Nephron progenitor cell (in vitro differentiated cells): ENCODE measurements at regions not wholly inside any gene's neighbourhood (a gene's known extent, or its start where the extent isn't known, plus 50 kb on each side); places are given as distances from the start of the nearest gene placed in this dataset.

Source experiments
- DNase-seq: peaks from one replicate; pipeline ENCODE4 v3.0.0; 2021
- H3K27ac Mint-ChIP-seq: 2 replicates; pipeline ENCODE4 v1.8.0; 2021; ENCODE audit warnings: mild to moderate bottlenecking, moderate library complexity, mixed read lengths
- H3K27me3 Mint-ChIP-seq: 2 replicates; pipeline ENCODE4 v1.8.0; 2021; ENCODE audit warnings: mild to moderate bottlenecking, low read depth, mixed read lengths; ENCODE audit not compliant: poor library complexity
- H3K36me3 Mint-ChIP-seq: 2 replicates; pipeline ENCODE4 v1.8.0; 2021; ENCODE audit warnings: low read depth, mixed read lengths
- H3K4me1 Mint-ChIP-seq: 2 replicates; pipeline ENCODE4 v1.8.0; 2021; ENCODE audit warnings: mixed read lengths
- H3K4me3 Mint-ChIP-seq: 2 replicates; pipeline ENCODE4 v1.8.0; 2021; ENCODE audit warnings: mild to moderate bottlenecking, moderate library complexity, mixed read lengths
- H3K9me3 Mint-ChIP-seq: 2 replicates; pipeline ENCODE4 v1.8.0; 2021; ENCODE audit warnings: mild to moderate bottlenecking, moderate library complexity, mixed read lengths
- CTCF ChIP-seq: fragments of 200-600 bp; sonication (generic); IDR thresholded peaks from 2 replicates; pipeline ENCODE4 v1.5.0; 2021; ENCODE audit warnings: antibody characterized with exemption

- Mint-ChIP-seq H3K27me3 (no peaks in the 10 kb centered on the region), H3K27ac (no peak overlapping the region), H3K4me1 (no peaks in the 10 kb centered on the region), H3K36me3 (no peaks in the 10 kb centered on the region), H3K9me3 (no peaks in the 10 kb centered on the region), H3K4me3 (no peak overlapping the region)
- no peak for TF ChIP-seq CTCF
- DNase-seq = no peak
Measured at GRCh38 chr9:102841376-102841775, 153.8 kb upstream of the CYLC2 start.

GRCh38 chr9:102840335-102840734 is 154.8 kb upstream of the CYLC2 start:
- Mint-ChIP-seq H3K36me3 (no peaks in the 10 kb centered on the region), H3K27me3 (no peaks in the 10 kb centered on the region), H3K9me3 (no peaks in the 10 kb centered on the region), H3K4me3 (no peak overlapping the region), H3K27ac (no peak overlapping the region), H3K4me1 (no peaks in the 10 kb centered on the region)
- no peak for TF ChIP-seq CTCF
- no peak for DNase-seq

- H3K4me1 Mint-ChIP-seq = no peaks in the 10 kb centered on the region
- no peaks in the 10 kb centered on the region for H3K9me3 Mint-ChIP-seq
- no peak for DNase-seq
- no peak for TF ChIP-seq CTCF
- no peak overlapping the region for H3K27ac Mint-ChIP-seq
- no peak overlapping the region for H3K4me3 Mint-ChIP-seq
- no peaks in the 10 kb centered on the region for H3K36me3 Mint-ChIP-seq
- no peaks in the 10 kb centered on the region for H3K27me3 Mint-ChIP-seq
Measured at GRCh38 chr9:102832814-102833213, 162.3 kb upstream of the CYLC2 start.

DNA sequence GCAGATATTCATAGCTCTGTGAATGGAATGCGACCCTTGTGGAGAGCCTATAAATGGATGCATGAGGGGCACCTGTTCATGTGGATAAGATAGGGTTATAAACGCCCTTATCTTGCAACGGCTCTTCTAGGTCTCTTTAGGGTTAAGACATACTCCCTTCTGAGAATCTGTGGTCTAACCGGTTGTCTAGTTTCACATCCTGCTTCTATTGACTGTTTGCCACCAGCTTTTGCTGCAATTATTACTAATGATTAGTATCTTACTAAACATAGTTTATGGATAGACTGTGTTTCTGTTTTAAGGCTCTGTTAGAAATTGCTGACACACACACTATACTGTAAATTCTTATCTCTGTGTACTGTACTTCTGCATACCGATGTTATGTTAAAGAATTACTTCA is 198.9 kb upstream of the CYLC2 start:
- Mint-ChIP-seq H3K27me3 (no peaks in the 10 kb centered on the region), H3K4me1 (no peaks in the 10 kb centered on the region), H3K36me3 (no peaks in the 10 kb centered on the region), H3K9me3 (peaks cover 5% of the 10 kb centered on the region), H3K27ac (no peak overlapping the region), H3K4me3 (no peak overlapping the region)
- no peak for TF ChIP-seq CTCF
- no peak for DNase-seq

DNA sequence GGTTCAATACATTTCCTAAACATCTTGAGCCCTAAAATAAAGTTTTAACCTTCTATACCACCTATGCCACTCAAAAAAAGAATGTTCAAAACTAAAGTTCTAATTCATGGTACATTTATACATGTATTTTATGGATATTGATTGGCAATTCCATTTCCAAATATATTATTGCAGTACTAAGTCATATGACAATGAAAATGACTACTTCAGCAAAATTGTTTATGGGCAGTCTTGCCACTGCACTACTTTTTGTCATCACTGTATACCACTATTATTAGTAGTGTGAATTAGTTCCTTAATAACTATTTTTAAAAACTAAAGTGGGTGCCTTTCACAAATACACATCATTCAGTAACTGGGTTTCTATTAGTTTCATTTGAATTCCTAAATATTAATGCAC is 199.6 kb upstream of the CYLC2 start:
- no peak for TF ChIP-seq CTCF
- H3K4me3 Mint-ChIP-seq = no peak overlapping the region
- no peaks in the 10 kb centered on the region for H3K27me3 Mint-ChIP-seq
- no peak overlapping the region for H3K27ac Mint-ChIP-seq
- no peaks in the 10 kb centered on the region for H3K4me1 Mint-ChIP-seq
- no peak for DNase-seq
- peaks cover 5% of the 10 kb centered on the region for H3K9me3 Mint-ChIP-seq
- no peaks in the 10 kb centered on the region for H3K36me3 Mint-ChIP-seq

GRCh38 chr9:102779356-102779755 is 215.8 kb upstream of the CYLC2 start:
- Mint-ChIP-seq H3K4me1 (no peaks in the 10 kb centered on the region), H3K4me3 (no peak overlapping the region), H3K27me3 (no peaks in the 10 kb centered on the region), H3K36me3 (no peaks in the 10 kb centered on the region), H3K27ac (no peak overlapping the region), H3K9me3 (peaks cover 3% of the 10 kb centered on the region)
- no peak for TF ChIP-seq CTCF
- no peak for DNase-seq
